GM03348 (cell line): ENCODE measurements at regions not wholly inside any gene's neighbourhood (a gene's known extent, or its start where the extent isn't known, plus 50 kb on each side); places are given as distances from the start of the nearest gene placed in this dataset.
"Not testable (repeated sequence)": the region's sequence is repeated elsewhere in the genome, so short reads cannot be mapped to it uniquely, and the experiment has no call there.

Experiments used
- DNase-seq: peaks from one replicate; pipeline ENCODE4 v3.0.0; 2012; ENCODE audit warnings: low spot score

GRCh38 chr1:38746941-38747600, 112.5 kb downstream of the RRAGC start:
- DNase-seq = no peak

- no peak for DNase-seq
These were observed 113.1 kb downstream of the RRAGC start for GRCh38 chr1:38746402-38746935.

GRCh38 chr1:38745476-38746401, 113.8 kb downstream of the RRAGC start:
- DNase-seq = no peak

GRCh38 chr1:38744452-38745350, 114.9 kb downstream of the RRAGC start:
- DNase-seq = no peak

- no peak for DNase-seq
These were observed 116.4 kb downstream of the RRAGC start for GRCh38 chr1:38743184-38743583.

GRCh38 chr1:38741341-38741740, 118.2 kb downstream of the RRAGC start:
- DNase-seq = peak; percentile 35

GRCh38 chr1:38740487-38740886, 119.1 kb downstream of the RRAGC start:
- DNase-seq = no peak

GRCh38 chr1:38738207-38738606, 121.4 kb downstream of the RRAGC start:
- DNase-seq = no peak

GRCh38 chr1:38736399-38736798, 123.2 kb downstream of the RRAGC start:
- DNase-seq = no peak

- no peak for DNase-seq
These were observed 123.9 kb downstream of the RRAGC start for GRCh38 chr1:38735651-38736161.

GRCh38 chr1:38733761-38734160, 125.8 kb downstream of the RRAGC start:
- DNase-seq = no peak

- no peak for DNase-seq
These were observed 128.8 kb downstream of the RRAGC start for GRCh38 chr1:38730511-38731397.

- no peak for DNase-seq
These were observed 131.0 kb downstream of the RRAGC start for GRCh38 chr1:38728585-38728908.

GRCh38 chr1:38727684-38728584, 131.6 kb downstream of the RRAGC start:
- DNase-seq = peak; percentile 53

- DNase-seq = not testable (repeated sequence)
These were observed 134.1 kb downstream of the RRAGC start for GRCh38 chr1:38725321-38725961.

GRCh38 chr1:38724160-38725131, 135.1 kb downstream of the RRAGC start:
- DNase-seq = no peak

GRCh38 chr1:38721816-38722215, 137.8 kb downstream of the RRAGC start:
- no peak for DNase-seq

GRCh38 chr1:38719880-38720279, 139.7 kb downstream of the RRAGC start:
- DNase-seq = no peak
